A549 (cell line): ENCODE measurements at regions not wholly inside any gene's neighbourhood (a gene's known extent, or its start where the extent isn't known, plus 50 kb on each side); places are given as distances from the start of the nearest gene placed in this dataset.

ENCODE experiments used
- ATAC-seq, 2 experiments: fragments of 200-7000 bp in 1 of 2; fragments of >200 bp in 1 of 2; cut with Nextera tagmentation in 1 of 2; cut with Tn5 transposase in 1 of 2; 3 replicates each; pipeline versions ENCODE4 v1.8.0 to v1.9.1; 2018 to 2020; ENCODE audit warnings: mild to moderate bottlenecking in 1 of 2, moderate library complexity in 1 of 2
- CTCF ChIA-PET: fragments of 300-600 bp; sonication (Branson Sonifier 250); formaldehyde crosslinking; extraction: SDS; loops from one replicate; lab custom pipeline; 2021; ENCODE audit warnings: antibody characterized with exemption, inconsistent platforms; lab: Yijun Ruan, JAX
- POLR2A ChIA-PET: fragments of 350-600 bp; formaldehyde crosslinking; extraction: SDS; loops from one replicate; lab custom pipeline; 2021; ENCODE audit warnings: antibody characterized with exemption, inconsistent platforms; lab: Yijun Ruan, JAX
- DNase-seq, 2 experiments: peaks; one replicate each; pipeline versions ENCODE4 v3.0.0 to v3.0.0-alpha.2; 2011 to 2016; ENCODE audit warnings: low read depth in 1 of 2, low spot score in 1 of 2
- FAIRE-seq: peaks from 2 replicates; lab custom pipeline; 2011; peaks lifted over from hg19 to GRCh38; lab: Jason Lieb, UNC
- H3K27ac ChIP-seq, 2 experiments: fragments of >200 bp; sonication (Bioruptor Twin); formaldehyde crosslinking; 3 replicates each; pipeline ENCODE4 v1.5.1; 2016 to 2017
- H3K4me1 ChIP-seq: fragments of >200 bp; sonication (Bioruptor Twin); formaldehyde crosslinking; 3 replicates; pipeline ENCODE4 v1.6.1; 2016
- H3K4me2 ChIP-seq: fragments of >200 bp; sonication (Bioruptor Twin); formaldehyde crosslinking; 3 replicates; pipeline ENCODE4 v1.6.1; 2016
- H3K4me3 ChIP-seq: fragments of >200 bp; sonication (Bioruptor Twin); formaldehyde crosslinking; 3 replicates; pipeline ENCODE4 v1.5.1; 2016
- H3K9me3 ChIP-seq: fragments of >200 bp; sonication (Bioruptor Twin); formaldehyde crosslinking; 3 replicates; pipeline ENCODE4 v1.6.1; 2016
- BHLHE40 ChIP-seq: IDR thresholded peaks from 2 replicates; pipeline ENCODE4 v1.6.1; 2012; ENCODE audit warnings: low read depth, low read length, inconsistent platforms
- CHD4 ChIP-seq: fragments of 200-600 bp; sonication (generic); IDR thresholded peaks from 2 replicates; pipeline ENCODE4 v1.6.1; 2016; ENCODE audit warnings: antibody characterized with exemption, mild to moderate bottlenecking, borderline replicate concordance
- CTCF ChIP-seq: fragments of >200 bp; sonication (Bioruptor Twin); formaldehyde crosslinking; IDR thresholded peaks from 3 replicates; pipeline ENCODE4 v1.5.1; 2016
- EHF ChIP-seq: fragments of 250-450 bp; sonication (Bioruptor Pico); IDR thresholded peaks from 2 replicates; pipeline ENCODE4 v1.5.0; 2020; ENCODE audit warnings: mild to moderate bottlenecking
- ELK1 ChIP-seq: fragments of 150-350 bp; IDR thresholded peaks from 2 replicates; pipeline ENCODE4 v1.6.1; 2014; ENCODE audit warnings: low read depth, mild to moderate bottlenecking, low read length
- FOSB ChIP-seq: fragments of 250-450 bp; sonication (Bioruptor Pico); IDR thresholded peaks from 2 replicates; pipeline ENCODE4 v1.5.0; 2020; ENCODE audit warnings: mild to moderate bottlenecking, moderate library complexity
- HES2 ChIP-seq: fragments of >200 bp; sonication (Bioruptor Twin); formaldehyde crosslinking; IDR thresholded peaks from 2 replicates; pipeline ENCODE4 v1.6.1; 2016
- HOXA7 ChIP-seq: fragments of 250-450 bp; sonication (Bioruptor Pico); IDR thresholded peaks from 2 replicates; pipeline ENCODE4 v1.5.0; 2020; ENCODE audit warnings: mild to moderate bottlenecking, moderate library complexity
- HOXB13 ChIP-seq: fragments of 250-450 bp; sonication (Bioruptor Pico); IDR thresholded peaks from 2 replicates; pipeline ENCODE4 v1.5.0; 2020; ENCODE audit warnings: low read depth, mild to moderate bottlenecking, moderate library complexity
- KDM1A ChIP-seq: fragments of 200-600 bp; sonication (generic); IDR thresholded peaks from 2 replicates; pipeline ENCODE4 v1.6.1; 2016; ENCODE audit warnings: low read depth, mild to moderate bottlenecking
- KDM5A ChIP-seq: fragments of 200-600 bp; sonication (generic); IDR thresholded peaks from 2 replicates; pipeline ENCODE4 v1.6.1; 2016; ENCODE audit warnings: antibody characterized with exemption, mild to moderate bottlenecking
- MAFK ChIP-seq: fragments of 450-650 bp; IDR thresholded peaks from 2 replicates; pipeline ENCODE4 v1.6.1; 2014; ENCODE audit not compliant: partially characterized antibody
- MYC ChIP-seq: IDR thresholded peaks from 2 replicates; pipeline ENCODE4 v1.6.1; 2012; ENCODE audit warnings: mild to moderate bottlenecking, inconsistent platforms, low read length, improper control_type of control experiment, borderline replicate concordance
- NFE2L2 ChIP-seq: fragments of 150-350 bp; conservative IDR thresholded peaks from 2 replicates; pipeline ENCODE4 v1.6.1; 2014; ENCODE audit warnings: low read length
- NPAS2 ChIP-seq: fragments of 250-450 bp; sonication (Bioruptor Pico); IDR thresholded peaks from 2 replicates; pipeline ENCODE4 v1.8.0; 2022; ENCODE audit warnings: mild to moderate bottlenecking, moderate library complexity, borderline replicate concordance
- NR3C1 ChIP-seq: fragments of >200 bp; sonication (Bioruptor Twin); formaldehyde crosslinking; IDR thresholded peaks from 3 replicates; pipeline ENCODE4 v1.6.1; 2017
- POLR2A ChIP-seq: IDR thresholded peaks from 2 replicates; pipeline ENCODE4 v1.6.1; 2012; ENCODE audit warnings: mild to moderate bottlenecking, low read length
- POLR2AphosphoS2 ChIP-seq: conservative IDR thresholded peaks from 2 replicates; pipeline ENCODE4 v1.6.1; 2012; ENCODE audit warnings: low read length, improper control_type of control experiment, inconsistent platforms
- RAD21 ChIP-seq, 2 experiments: fragments of >200 bp in 1 of 2; sonication (Bioruptor Twin) in 1 of 2; formaldehyde crosslinking in 1 of 2; IDR thresholded peaks in 1 of 2; conservative IDR thresholded peaks in 1 of 2; 2 replicates in 1 of 2; 3 replicates in 1 of 2; pipeline ENCODE4 v1.6.1; 2012 to 2018; ENCODE audit warnings: inconsistent platforms in 1 of 2
- RARB ChIP-seq: fragments of 250-450 bp; sonication (Bioruptor Pico); IDR thresholded peaks from 2 replicates; pipeline ENCODE4 v1.8.0; 2021; ENCODE audit warnings: mild to moderate bottlenecking, moderate library complexity
- RCOR1 ChIP-seq: fragments of 150-350 bp; IDR thresholded peaks from 2 replicates; pipeline ENCODE4 v1.6.1; 2014; ENCODE audit warnings: antibody characterized with exemption, low read length, low read depth
- SREBF2 ChIP-seq: fragments of 450-650 bp; IDR thresholded peaks from 2 replicates; pipeline ENCODE4 v1.6.1; 2014; ENCODE audit warnings: mild to moderate bottlenecking, moderate library complexity
- TFCP2L1 ChIP-seq: fragments of 250-450 bp; sonication (Bioruptor Pico); IDR thresholded peaks from 2 replicates; pipeline ENCODE4 v1.5.0; 2021; ENCODE audit warnings: mild to moderate bottlenecking
- TP53 ChIP-seq: fragments of 250-450 bp; sonication (Bioruptor Pico); IDR thresholded peaks from 2 replicates; pipeline ENCODE4 v1.5.0; 2021; ENCODE audit warnings: mild to moderate bottlenecking, moderate library complexity
- WGBS: methylation state at CpG from one replicate; pipeline ENCODE4 v1.1.6; 2017; ENCODE audit errors: missing lambda C conversion rate; 5-methylcytosine and 5-hydroxymethylcytosine counted together
- TF ChIP-seq, protein P1 (sequence below): IDR thresholded peaks from 2 replicates; pipeline ENCODE4 v1.6.1; 2012; ENCODE audit warnings: low read depth, borderline replicate concordance
- TF ChIP-seq, protein P2 (sequence below): fragments of >200 bp; sonication (Bioruptor Twin); formaldehyde crosslinking; IDR thresholded peaks from 3 replicates; pipeline ENCODE4 v1.6.1; 2016

- Histone ChIP-seq H3K9me3 (no peaks in the 10 kb centered on the region), H3K4me1 (no peaks in the 10 kb centered on the region), H3K4me2 (no peak overlapping the region), H3K27ac (no peak overlapping the region), H3K4me3 (no peak overlapping the region)
- POLR2A ChIA-PET = no interaction called here
- CTCF ChIA-PET = no interaction called here
- WGBS = under 1% methylated on average over 5 of the region's 5 CpGs
- FAIRE-seq (no peak), ATAC-seq (no peak), DNase-seq (no peak)
- no peak for TF ChIP-seq CTCF
- TF ChIP-seq NPAS2 = no peak
- TF ChIP-seq HOXB13 = no peak
- TF ChIP-seq ELK1 = no peak
- TF ChIP-seq POLR2A = no peak
- TF ChIP-seq RAD21 (conservative IDR thresholded peaks at IDR 0.05 in 1 of 2, IDR thresholded peaks at IDR 0.05 in 1 of 2) = no peak
- no peak for TF ChIP-seq TFCP2L1 (CRISPR knock-in tag)
- no peak for TF ChIP-seq CHD4
- no peak for TF ChIP-seq HES2
- no peak for TF ChIP-seq BHLHE40
- no peak for TF ChIP-seq FOSB (CRISPR knock-in tag)
- TF ChIP-seq NR3C1 = no peak
- no peak for TF ChIP-seq KDM1A
- TF ChIP-seq, protein P1, sequence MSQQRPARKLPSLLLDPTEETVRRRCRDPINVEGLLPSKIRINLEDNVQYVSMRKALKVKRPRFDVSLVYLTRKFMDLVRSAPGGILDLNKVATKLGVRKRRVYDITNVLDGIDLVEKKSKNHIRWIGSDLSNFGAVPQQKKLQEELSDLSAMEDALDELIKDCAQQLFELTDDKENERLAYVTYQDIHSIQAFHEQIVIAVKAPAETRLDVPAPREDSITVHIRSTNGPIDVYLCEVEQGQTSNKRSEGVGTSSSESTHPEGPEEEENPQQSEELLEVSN = no peak
- TF ChIP-seq SREBF2 = no peak
- TF ChIP-seq, protein P2, sequence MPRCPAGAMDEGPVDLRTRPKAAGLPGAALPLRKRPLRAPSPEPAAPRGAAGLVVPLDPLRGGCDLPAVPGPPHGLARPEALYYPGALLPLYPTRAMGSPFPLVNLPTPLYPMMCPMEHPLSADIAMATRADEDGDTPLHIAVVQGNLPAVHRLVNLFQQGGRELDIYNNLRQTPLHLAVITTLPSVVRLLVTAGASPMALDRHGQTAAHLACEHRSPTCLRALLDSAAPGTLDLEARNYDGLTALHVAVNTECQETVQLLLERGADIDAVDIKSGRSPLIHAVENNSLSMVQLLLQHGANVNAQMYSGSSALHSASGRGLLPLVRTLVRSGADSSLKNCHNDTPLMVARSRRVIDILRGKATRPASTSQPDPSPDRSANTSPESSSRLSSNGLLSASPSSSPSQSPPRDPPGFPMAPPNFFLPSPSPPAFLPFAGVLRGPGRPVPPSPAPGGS = no peak
- TF ChIP-seq MYC = no peak
- TF ChIP-seq NFE2L2 = no peak
- TF ChIP-seq TP53 = no peak
Measured at GRCh38 chr15:93527374-93528050, 438.5 kb upstream of the RGMA start.

DNA sequence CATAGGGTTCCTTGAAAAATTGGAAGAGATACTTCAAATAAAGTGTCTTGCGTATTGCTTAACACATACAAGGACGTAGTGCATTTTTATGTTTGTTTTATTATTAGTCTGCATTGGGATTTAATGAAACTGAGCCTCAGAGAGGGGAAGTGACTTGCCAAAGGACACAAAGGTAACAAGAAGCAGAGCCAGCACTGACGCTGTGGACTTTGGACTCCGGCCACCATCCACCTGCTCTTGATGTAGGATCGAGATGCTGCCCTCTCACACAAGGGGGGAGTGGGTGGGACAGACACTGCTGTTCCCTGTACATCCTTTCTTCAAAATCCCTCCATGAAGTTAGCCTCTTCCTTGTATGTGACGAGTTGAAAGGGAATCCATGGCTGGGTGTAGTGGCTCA, 435.4 kb upstream of the RGMA start:
- FAIRE-seq = no peak
- ATAC-seq = no peak
- no peak overlapping the region for H3K27ac ChIP-seq
- H3K9me3 ChIP-seq = no peaks in the 10 kb centered on the region
- ChIA-PET CTCF (no interaction called here), POLR2A (no interaction called here)
- no peak for TF ChIP-seq RCOR1
- TF ChIP-seq EHF (CRISPR knock-in tag) = no peak
- no peak for TF ChIP-seq MAFK
- TF ChIP-seq RARB (CRISPR knock-in tag) = no peak
- TF ChIP-seq NR3C1 = no peak
- no peak for TF ChIP-seq HOXA7 (CRISPR knock-in tag)
- no peak for TF ChIP-seq POLR2AphosphoS2
- TF ChIP-seq KDM5A = no peak
- no peaks in the 10 kb centered on the region for H3K4me1 ChIP-seq
- no peak overlapping the region for H3K4me3 ChIP-seq
- no peak for DNase-seq
- no peak overlapping the region for H3K4me2 ChIP-seq
- 8% methylated on average over 6 of the region's 6 CpGs for WGBS
